OCI-LY7 (cell line): ENCODE measurements at regions not wholly inside any gene's neighbourhood (a gene's known extent, or its start where the extent isn't known, plus 50 kb on each side); places are given as distances from the start of the nearest gene placed in this dataset.

ENCODE experiments used
- CTCF ChIP-seq: fragments of 200-600 bp; sonication (generic); conservative IDR thresholded peaks from 2 replicates; pipeline ENCODE4 v1.5.1; 2014; ENCODE audit warnings: mild to moderate bottlenecking, antibody characterized with exemption, low read length, moderate library complexity, mixed read lengths
- EZH2phosphoT487 ChIP-seq: fragments of 200-600 bp; sonication (generic); IDR thresholded peaks from 2 replicates; pipeline ENCODE4 v1.6.1; 2018; ENCODE audit warnings: low read depth, borderline replicate concordance, mild to moderate bottlenecking, mixed run types, antibody characterized with exemption, low read length, moderate library complexity, mixed read lengths

- TF ChIP-seq CTCF (no peak), EZH2phosphoT487 (no peak)
Observed at GRCh38 chr2:75994759-75995158, 284.0 kb upstream of the GCFC2 start.
